RCC 7860 (cell line): ENCODE measurements at regions not wholly inside any gene's neighbourhood (a gene's known extent, or its start where the extent isn't known, plus 50 kb on each side); places are given as distances from the start of the nearest gene placed in this dataset.
"Not testable (repeated sequence)": the region's sequence is repeated elsewhere in the genome, so short reads cannot be mapped to it uniquely, and the experiment has no call there.

Experiments
- DNase-seq: peaks from one replicate; pipeline ENCODE4 v3.0.0-alpha.2; 2015; ENCODE audit warnings: low spot score
- FAIRE-seq: peaks from 2 replicates; lab custom pipeline; 2012; peaks lifted over from hg19 to GRCh38; lab: Jason Lieb, UNC

GRCh38 chr17:65314212-65314611 lies 177.0 kb downstream of the RGS9 start:
- no peak for FAIRE-seq
- no peak for DNase-seq

- no peak for DNase-seq
- FAIRE-seq = no peak
Measured at GRCh38 chr17:65312718-65313377, 175.7 kb downstream of the RGS9 start.

- FAIRE-seq = no peak
- no peak for DNase-seq
Measured at GRCh38 chr17:65311261-65311660, 174.1 kb downstream of the RGS9 start.

GRCh38 chr17:65307961-65308316 lies 170.8 kb downstream of the RGS9 start:
- DNase-seq = no peak
- FAIRE-seq = no peak

- FAIRE-seq = no peak
- DNase-seq = no peak
Measured at GRCh38 chr17:65307081-65307960, 170.2 kb downstream of the RGS9 start.

- FAIRE-seq (no peak), DNase-seq (no peak)
Measured at GRCh38 chr17:65305778-65306177, 168.6 kb downstream of the RGS9 start.

GRCh38 chr17:65305116-65305515 lies 167.9 kb downstream of the RGS9 start:
- DNase-seq (no peak), FAIRE-seq (no peak)

- not testable (repeated sequence) for FAIRE-seq, DNase-seq
Measured at GRCh38 chr17:65301882-65302281, 164.7 kb downstream of the RGS9 start.

- DNase-seq (no peak), FAIRE-seq (no peak)
Measured at GRCh38 chr17:65301184-65301583, 164.0 kb downstream of the RGS9 start.

GRCh38 chr17:65297916-65298315 lies 160.7 kb downstream of the RGS9 start:
- FAIRE-seq (no peak), DNase-seq (no peak)

- DNase-seq (no peak), FAIRE-seq (no peak)
Measured at GRCh38 chr17:65297384-65297783, 160.2 kb downstream of the RGS9 start.

GRCh38 chr17:65294181-65294719 lies 157.1 kb downstream of the RGS9 start:
- DNase-seq = peak; percentile 51
- FAIRE-seq = no peak

- FAIRE-seq (no peak), DNase-seq (no peak)
Measured at GRCh38 chr17:65293584-65294180, 156.5 kb downstream of the RGS9 start.

GRCh38 chr17:65292430-65292829 lies 155.3 kb downstream of the RGS9 start:
- no peak for DNase-seq
- no peak for FAIRE-seq

GRCh38 chr17:65291301-65291700 lies 154.1 kb downstream of the RGS9 start:
- not testable (repeated sequence) for FAIRE-seq, DNase-seq

GRCh38 chr17:65290616-65291015 lies 153.4 kb downstream of the RGS9 start:
- DNase-seq = no peak
- no peak for FAIRE-seq

GRCh38 chr17:65290056-65290455 lies 152.9 kb downstream of the RGS9 start:
- FAIRE-seq (no peak), DNase-seq (no peak)

GRCh38 chr17:65287040-65287439 lies 149.9 kb downstream of the RGS9 start:
- peak; percentile 37 for DNase-seq
- no peak for FAIRE-seq

GRCh38 chr17:65283704-65284103 lies 146.5 kb downstream of the RGS9 start:
- FAIRE-seq (no peak), DNase-seq (peak; percentile 37)

GRCh38 chr17:65279456-65279855 lies 142.3 kb downstream of the RGS9 start:
- DNase-seq (no peak), FAIRE-seq (no peak)

GRCh38 chr17:65278820-65279184 lies 141.6 kb downstream of the RGS9 start:
- DNase-seq (no peak), FAIRE-seq (no peak)
